ENCODE measurements at regions not wholly inside any gene's neighbourhood (a gene's known extent, or its start where the extent isn't known, plus 50 kb on each side); places are given as distances from the start of the nearest gene placed in this dataset.

DNA sequence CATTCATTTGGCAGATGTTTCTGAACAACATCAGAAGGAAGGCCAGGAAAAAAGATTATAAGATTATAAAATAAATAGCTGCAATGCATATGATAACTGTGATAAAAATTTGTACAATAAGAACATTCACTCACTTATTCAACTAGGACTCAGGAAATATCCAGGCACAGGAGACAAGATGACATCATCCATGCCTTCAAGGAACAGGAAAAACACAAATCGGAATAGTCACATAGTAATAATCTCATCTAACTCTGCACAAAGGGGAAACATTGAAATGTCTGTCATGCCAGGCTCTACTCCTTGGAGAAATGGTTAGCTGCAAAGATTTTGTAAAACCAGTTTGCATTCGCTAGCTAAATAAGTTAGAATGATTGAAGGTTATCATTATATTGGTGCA is 233.5 kb upstream of the AGTR1 start:
- H3K4me3 ChIP-seq (replicated peaks; ENCODE audit: insufficient read depth, low read length): no peak overlapping the region
- peaks cover 2% of the 10 kb centered on the region for H3K27me3 ChIP-seq (ENCODE audit: insufficient read depth, poor library complexity, severe bottlenecking)
- H3K27ac ChIP-seq (replicated peaks): no peak overlapping the region
- no peak for TF ChIP-seq REST (IDR thresholded peaks at IDR 0.05; ENCODE audit: insufficient replicate concordance, low read depth)
- no peak for TF ChIP-seq CTCF (IDR thresholded peaks at IDR 0.05; ENCODE audit: insufficient read depth, low read length)
- no peak for TF ChIP-seq GABPA (IDR thresholded peaks at IDR 0.05; ENCODE audit: low read depth)
- TF ChIP-seq POLR2AphosphoS5 (IDR thresholded peaks at IDR 0.05; ENCODE audit: low read depth): no peak
- TF ChIP-seq SPI1 (IDR thresholded peaks at IDR 0.05; ENCODE audit: borderline replicate concordance, low read depth): no peak
- no peak for DNase-seq (ENCODE audit: low read depth in 1 of 2, low spot score in 1 of 2)

DNA sequence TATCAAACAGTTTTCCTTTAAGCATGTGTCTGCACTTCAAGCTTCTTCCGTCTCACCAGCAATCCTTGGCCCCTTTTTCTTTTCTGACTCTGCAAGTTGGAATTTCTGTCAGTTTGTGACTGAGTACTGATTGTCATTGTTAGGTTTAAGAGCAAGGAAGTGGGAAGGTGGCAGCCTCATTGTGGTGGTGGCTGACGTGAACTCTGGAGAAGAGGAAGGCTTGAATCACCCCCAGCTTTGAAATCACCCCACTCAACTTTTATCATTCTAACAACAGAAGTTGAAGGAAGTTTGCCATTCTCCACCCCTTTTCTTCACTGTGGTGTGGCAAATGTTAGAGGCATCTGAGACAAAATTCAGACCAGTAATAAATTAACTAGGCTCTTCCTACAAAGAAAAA is 231.6 kb upstream of the AGTR1 start:
- Histone ChIP-seq H3K27ac (replicated peaks) (no peak overlapping the region), H3K27me3 (ENCODE audit: insufficient read depth, poor library complexity, severe bottlenecking) (peaks cover 2% of the 10 kb centered on the region), H3K4me3 (replicated peaks; ENCODE audit: insufficient read depth, low read length) (no peak overlapping the region)
- TF ChIP-seq CTCF (IDR thresholded peaks at IDR 0.05; ENCODE audit: insufficient read depth, low read length) (no peak), POLR2AphosphoS5 (IDR thresholded peaks at IDR 0.05; ENCODE audit: low read depth) (no peak), REST (IDR thresholded peaks at IDR 0.05; ENCODE audit: insufficient replicate concordance, low read depth) (no peak), SPI1 (IDR thresholded peaks at IDR 0.05; ENCODE audit: borderline replicate concordance, low read depth) (no peak), GABPA (IDR thresholded peaks at IDR 0.05; ENCODE audit: low read depth) (no peak)
- DNase-seq (ENCODE audit: low read depth in 1 of 2, low spot score in 1 of 2): no peak

DNA sequence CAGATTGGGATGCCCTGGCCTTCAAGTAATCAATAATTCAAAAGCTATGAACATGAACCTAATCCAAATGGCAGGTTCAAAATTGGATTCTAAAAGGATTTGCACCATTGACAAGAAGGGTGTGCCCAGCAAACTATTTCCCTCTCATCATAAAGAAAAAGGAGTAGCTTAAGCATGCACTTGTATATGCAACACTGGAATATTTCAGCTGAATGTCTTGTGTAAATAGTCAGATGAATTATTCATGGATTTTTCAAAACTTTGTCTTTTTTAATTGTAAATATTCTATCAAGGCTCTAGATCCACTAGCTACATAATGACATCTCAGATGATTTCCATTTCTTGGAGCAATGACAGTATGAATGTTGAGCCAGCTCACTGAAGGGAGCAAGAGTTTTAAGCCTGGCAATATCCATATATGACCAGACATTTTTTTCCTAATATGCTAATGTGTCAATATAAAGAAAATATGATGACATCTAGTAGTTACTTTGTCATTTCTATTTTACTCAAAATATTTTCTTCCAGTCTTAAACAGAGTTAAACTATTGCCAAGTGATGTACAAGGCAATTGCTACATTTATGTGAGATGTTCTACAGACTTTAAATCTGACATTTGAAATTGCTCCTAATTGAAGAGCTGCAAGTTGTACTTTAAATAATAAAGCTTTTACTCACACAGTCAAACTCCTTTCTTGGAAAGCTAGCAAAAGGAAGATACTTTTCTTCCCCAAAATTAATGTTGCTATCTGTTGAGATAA is 230.5 kb upstream of the AGTR1 start:
- DNase-seq (ENCODE audit: low read depth in 1 of 2, low spot score in 1 of 2): no peak
- Histone ChIP-seq H3K4me3 (replicated peaks; ENCODE audit: insufficient read depth, low read length) (no peak overlapping the region), H3K27ac (replicated peaks) (no peak overlapping the region), H3K27me3 (ENCODE audit: insufficient read depth, poor library complexity, severe bottlenecking) (peaks cover 2% of the 10 kb centered on the region)
- TF ChIP-seq POLR2AphosphoS5 (IDR thresholded peaks at IDR 0.05; ENCODE audit: low read depth) (no peak), REST (IDR thresholded peaks at IDR 0.05; ENCODE audit: insufficient replicate concordance, low read depth) (no peak), CTCF (IDR thresholded peaks at IDR 0.05; ENCODE audit: insufficient read depth, low read length) (no peak)

All from HL-60 (cell line).